ENCODE measurements at regions not wholly inside any gene's neighbourhood (a gene's known extent, or its start where the extent isn't known, plus 50 kb on each side); places are given as distances from the start of the nearest gene placed in this dataset.

DNA sequence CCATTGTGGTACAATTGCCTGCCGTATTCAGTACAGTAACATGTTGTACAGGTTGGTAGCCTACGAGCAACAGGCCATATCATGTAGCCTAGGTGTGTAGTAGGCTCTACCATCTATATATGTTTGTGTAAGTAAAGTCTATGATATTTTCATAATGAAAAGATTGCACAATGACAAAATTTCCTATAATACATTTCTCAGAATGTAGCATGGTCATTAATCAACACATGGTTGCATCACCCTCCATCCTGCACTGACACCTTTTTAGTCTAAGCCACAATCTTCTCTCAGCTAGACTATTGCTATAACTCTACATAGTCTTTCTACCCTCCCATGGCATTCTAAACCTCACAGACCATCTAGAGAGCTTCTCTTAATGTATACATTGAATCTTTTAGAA is 158.5 kb upstream of the HMGA2 start:
- CTCF ChIA-PET = no interaction called here
- H3K36me3 Mint-ChIP-seq (ENCODE audit: low read depth) = no peaks in the 10 kb centered on the region
- DNase-seq = no peak
- H3K4me3 Mint-ChIP-seq = no peak overlapping the region
- no peaks in the 10 kb centered on the region for H3K4me1 Mint-ChIP-seq
- intact Hi-C loops (cut with micrococcal nuclease) = no loop called here
- no peaks in the 10 kb centered on the region for H3K9me3 Mint-ChIP-seq
- ATAC-seq (ENCODE audit: low read depth) = no peak
- POLR2A ChIA-PET = no interaction called here
- H3K27me3 Mint-ChIP-seq = peaks cover 2% of the 10 kb centered on the region
- TF ChIP-seq, protein P1, sequence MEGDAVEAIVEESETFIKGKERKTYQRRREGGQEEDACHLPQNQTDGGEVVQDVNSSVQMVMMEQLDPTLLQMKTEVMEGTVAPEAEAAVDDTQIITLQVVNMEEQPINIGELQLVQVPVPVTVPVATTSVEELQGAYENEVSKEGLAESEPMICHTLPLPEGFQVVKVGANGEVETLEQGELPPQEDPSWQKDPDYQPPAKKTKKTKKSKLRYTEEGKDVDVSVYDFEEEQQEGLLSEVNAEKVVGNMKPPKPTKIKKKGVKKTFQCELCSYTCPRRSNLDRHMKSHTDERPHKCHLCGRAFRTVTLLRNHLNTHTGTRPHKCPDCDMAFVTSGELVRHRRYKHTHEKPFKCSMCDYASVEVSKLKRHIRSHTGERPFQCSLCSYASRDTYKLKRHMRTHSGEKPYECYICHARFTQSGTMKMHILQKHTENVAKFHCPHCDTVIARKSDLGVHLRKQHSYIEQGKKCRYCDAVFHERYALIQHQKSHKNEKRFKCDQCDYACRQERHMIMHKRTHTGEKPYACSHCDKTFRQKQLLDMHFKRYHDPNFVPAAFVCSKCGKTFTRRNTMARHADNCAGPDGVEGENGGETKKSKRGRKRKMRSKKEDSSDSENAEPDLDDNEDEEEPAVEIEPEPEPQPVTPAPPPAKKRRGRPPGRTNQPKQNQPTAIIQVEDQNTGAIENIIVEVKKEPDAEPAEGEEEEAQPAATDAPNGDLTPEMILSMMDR (IDR thresholded peaks at IDR 0.05) = no peak
- H3K27ac Mint-ChIP-seq = no peak overlapping the region

DNA sequence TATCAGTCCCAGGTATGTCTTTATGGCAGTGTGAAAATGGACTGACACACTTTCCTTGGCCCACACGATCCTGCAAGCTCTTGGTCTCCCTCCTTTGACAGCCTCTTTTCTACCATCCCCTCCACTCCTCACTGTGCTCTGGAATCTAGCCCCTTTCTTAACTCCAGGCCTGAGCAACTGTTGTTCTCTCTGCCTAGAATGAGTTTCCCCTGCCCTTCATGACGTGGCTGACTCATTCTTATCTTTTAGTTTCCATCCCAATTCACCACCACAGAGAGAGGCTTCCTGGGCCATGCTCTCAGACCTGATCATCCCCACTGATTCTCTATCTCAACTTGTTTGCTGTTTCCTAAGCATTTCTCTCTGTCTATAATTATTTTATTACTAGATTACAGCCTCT is 157.4 kb upstream of the HMGA2 start:
- no peak overlapping the region for H3K27ac Mint-ChIP-seq
- no peaks in the 10 kb centered on the region for H3K9me3 Mint-ChIP-seq
- no peak for DNase-seq
- H3K4me3 Mint-ChIP-seq = no peak overlapping the region
- H3K27me3 Mint-ChIP-seq = peaks cover 4% of the 10 kb centered on the region
- TF ChIP-seq, protein P1 (IDR thresholded peaks at IDR 0.05) = no peak
- ATAC-seq (ENCODE audit: low read depth) = no peak
- POLR2A ChIA-PET = no interaction called here
- H3K36me3 Mint-ChIP-seq (ENCODE audit: low read depth) = no peaks in the 10 kb centered on the region
- no peaks in the 10 kb centered on the region for H3K4me1 Mint-ChIP-seq
- CTCF ChIA-PET = no interaction called here
- intact Hi-C loops (cut with micrococcal nuclease) = no loop called here

DNA sequence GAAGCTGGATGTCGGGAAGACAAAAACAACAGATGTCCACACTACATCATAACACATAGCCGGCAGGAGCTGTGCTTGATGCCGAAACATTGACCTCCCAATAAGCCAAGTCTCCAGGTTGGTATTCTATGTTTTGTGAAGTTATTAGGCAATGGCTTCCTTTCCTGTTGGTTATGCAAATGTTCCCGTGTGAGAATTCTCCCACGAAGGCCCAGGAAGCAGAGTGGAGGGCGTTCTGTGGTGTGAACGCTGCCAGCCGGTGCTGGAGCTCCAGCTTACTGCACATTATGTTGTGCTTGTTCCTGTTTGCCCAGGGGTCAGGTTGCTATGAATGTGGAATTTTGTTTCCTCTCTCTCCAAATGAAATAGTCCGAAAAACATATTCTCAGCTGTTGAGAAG is 156.4 kb upstream of the HMGA2 start:
- H3K27me3 Mint-ChIP-seq = peaks cover 4% of the 10 kb centered on the region
- DNase-seq (no peak), ATAC-seq (ENCODE audit: low read depth) (no peak)
- H3K9me3 Mint-ChIP-seq = no peaks in the 10 kb centered on the region
- TF ChIP-seq, protein P1 (IDR thresholded peaks at IDR 0.05) = no peak
- no peak overlapping the region for H3K4me3 Mint-ChIP-seq
- ChIA-PET POLR2A (no interaction called here), CTCF (no interaction called here)
- no peaks in the 10 kb centered on the region for H3K36me3 Mint-ChIP-seq (ENCODE audit: low read depth)
- no peak overlapping the region for H3K27ac Mint-ChIP-seq
- H3K4me1 Mint-ChIP-seq = no peaks in the 10 kb centered on the region
- intact Hi-C loops (cut with micrococcal nuclease) = no loop called here

DNA sequence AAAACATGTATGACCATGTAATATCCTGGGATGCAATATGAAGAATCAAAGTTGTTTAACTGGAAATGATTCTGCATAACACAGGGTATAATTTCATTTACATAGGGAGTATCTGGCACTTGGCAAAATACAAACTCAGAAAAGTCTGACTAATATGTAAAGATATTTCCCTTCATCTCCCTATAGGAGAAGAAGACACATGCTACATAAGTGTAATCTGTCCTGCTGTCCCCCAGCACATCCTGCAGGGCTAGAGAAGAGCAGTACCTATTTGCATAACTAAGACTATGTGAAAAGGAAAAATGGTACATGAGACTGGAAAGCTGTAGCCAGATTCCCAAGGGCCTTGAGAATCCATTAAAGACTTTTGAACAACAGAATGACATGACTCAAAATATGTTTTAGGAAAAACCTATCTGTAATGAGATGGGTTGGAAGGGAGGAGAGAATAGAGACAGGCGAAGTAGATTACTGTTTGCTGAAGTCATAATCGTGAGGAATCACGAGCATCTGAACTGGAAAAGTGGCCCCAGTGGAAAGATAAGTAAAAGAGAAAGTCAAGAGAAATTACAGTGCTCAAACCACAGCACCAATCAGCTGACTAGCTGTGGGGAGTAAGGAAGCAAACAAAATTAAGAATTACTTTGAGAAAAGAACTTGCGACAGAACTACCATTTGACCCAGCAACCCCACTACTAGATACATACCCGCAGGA is 155.1 kb upstream of the HMGA2 start:
- H3K4me3 Mint-ChIP-seq = no peak overlapping the region

DNA sequence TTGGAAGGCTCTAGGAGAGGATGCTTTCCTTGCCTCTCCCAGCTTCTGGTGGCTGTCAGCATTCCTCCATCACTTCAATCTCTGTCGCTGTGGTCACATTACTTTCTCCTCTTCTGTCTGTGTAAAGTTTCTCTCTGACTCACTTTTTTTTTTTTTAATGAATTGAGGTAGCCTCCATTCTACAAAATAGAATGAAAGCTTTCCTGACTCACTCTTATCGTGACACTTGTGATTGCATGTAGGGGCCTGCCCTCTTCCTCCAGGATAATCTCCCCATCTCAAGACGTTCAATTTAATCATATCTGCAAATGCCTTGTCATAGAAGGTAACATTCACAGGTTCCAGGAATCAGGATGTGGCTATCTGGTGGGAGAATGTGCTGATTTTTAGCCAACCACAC is 153.5 kb upstream of the HMGA2 start:
- ChIA-PET POLR2A (no interaction called here), CTCF (no interaction called here)
- Mint-ChIP-seq H3K36me3 (ENCODE audit: low read depth) (no peaks in the 10 kb centered on the region), H3K27ac (no peak overlapping the region), H3K4me1 (no peaks in the 10 kb centered on the region), H3K4me3 (no peak overlapping the region), H3K27me3 (peaks cover 4% of the 10 kb centered on the region), H3K9me3 (no peaks in the 10 kb centered on the region)
- no peak for DNase-seq
- ATAC-seq (ENCODE audit: low read depth) = no peak
- TF ChIP-seq, protein P1 (IDR thresholded peaks at IDR 0.05) = no peak
- intact Hi-C loops (cut with micrococcal nuclease) = no loop called here

More for the DNA sequence above, 155.1 kb upstream of the HMGA2 start:
- ATAC-seq (ENCODE audit: low read depth) = no peak
- CTCF ChIA-PET = no interaction called here
- H3K36me3 Mint-ChIP-seq (ENCODE audit: low read depth) = no peaks in the 10 kb centered on the region
- no peak for DNase-seq
- TF ChIP-seq, protein P1 (IDR thresholded peaks at IDR 0.05) = no peak
- POLR2A ChIA-PET = no interaction called here
- intact Hi-C loops (cut with micrococcal nuclease) = no loop called here
- H3K27me3 Mint-ChIP-seq = peaks cover 4% of the 10 kb centered on the region
- H3K9me3 Mint-ChIP-seq = no peaks in the 10 kb centered on the region
- no peaks in the 10 kb centered on the region for H3K4me1 Mint-ChIP-seq
- H3K27ac Mint-ChIP-seq = no peak overlapping the region
